ENCODE measurements at regions not wholly inside any gene's neighbourhood (a gene's known extent, or its start where the extent isn't known, plus 50 kb on each side); places are given as distances from the start of the nearest gene placed in this dataset.

DNA sequence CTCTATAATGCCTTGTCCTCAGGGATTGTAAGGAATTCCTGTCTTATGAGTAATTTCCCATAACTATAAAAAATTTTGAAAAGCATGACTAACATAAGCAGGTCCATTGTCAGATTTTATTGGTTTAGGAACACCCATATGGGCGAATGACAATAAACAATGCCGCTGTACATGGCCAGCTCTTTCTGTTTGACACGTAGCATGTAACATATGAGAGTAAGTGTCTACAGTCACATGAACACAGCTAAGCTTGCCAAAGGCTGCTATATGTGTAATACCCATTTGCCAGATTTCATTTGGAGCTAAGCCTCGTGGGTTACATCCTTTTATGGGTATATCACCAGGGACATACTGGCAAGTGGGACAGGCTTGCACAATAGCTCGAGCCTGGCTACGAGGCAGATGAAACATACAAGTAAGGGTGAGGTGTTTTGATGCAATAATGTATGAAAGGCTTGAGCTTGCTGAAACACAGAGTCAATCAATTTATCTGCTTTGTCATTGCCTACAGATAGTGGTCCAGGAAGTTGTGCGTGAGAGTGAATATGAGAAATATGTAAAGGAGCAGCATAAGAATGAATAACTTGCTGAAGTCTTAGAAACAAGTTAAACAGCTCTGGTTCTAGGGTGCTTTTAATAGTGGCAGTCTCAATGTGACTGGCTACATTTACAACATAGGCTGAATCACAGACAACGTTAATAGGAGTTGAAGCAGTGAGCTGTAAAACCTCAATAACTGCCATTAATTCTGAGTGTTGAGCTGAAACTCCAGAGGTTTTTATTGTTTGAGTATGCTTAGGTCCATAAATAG is 67.4 kb upstream of the UGT2B10 start:
- TF ChIP-seq POLR2A (IDR thresholded peaks at IDR 0.05) (no peak), POLR2AphosphoS5 (IDR thresholded peaks at IDR 0.05) (no peak)
- TF ChIP-seq, protein P1, sequence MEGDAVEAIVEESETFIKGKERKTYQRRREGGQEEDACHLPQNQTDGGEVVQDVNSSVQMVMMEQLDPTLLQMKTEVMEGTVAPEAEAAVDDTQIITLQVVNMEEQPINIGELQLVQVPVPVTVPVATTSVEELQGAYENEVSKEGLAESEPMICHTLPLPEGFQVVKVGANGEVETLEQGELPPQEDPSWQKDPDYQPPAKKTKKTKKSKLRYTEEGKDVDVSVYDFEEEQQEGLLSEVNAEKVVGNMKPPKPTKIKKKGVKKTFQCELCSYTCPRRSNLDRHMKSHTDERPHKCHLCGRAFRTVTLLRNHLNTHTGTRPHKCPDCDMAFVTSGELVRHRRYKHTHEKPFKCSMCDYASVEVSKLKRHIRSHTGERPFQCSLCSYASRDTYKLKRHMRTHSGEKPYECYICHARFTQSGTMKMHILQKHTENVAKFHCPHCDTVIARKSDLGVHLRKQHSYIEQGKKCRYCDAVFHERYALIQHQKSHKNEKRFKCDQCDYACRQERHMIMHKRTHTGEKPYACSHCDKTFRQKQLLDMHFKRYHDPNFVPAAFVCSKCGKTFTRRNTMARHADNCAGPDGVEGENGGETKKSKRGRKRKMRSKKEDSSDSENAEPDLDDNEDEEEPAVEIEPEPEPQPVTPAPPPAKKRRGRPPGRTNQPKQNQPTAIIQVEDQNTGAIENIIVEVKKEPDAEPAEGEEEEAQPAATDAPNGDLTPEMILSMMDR (IDR thresholded peaks at IDR 0.05): no peak
